ENCODE measurements at regions not wholly inside any gene's neighbourhood (a gene's known extent, or its start where the extent isn't known, plus 50 kb on each side); places are given as distances from the start of the nearest gene placed in this dataset.
"Not testable (repeated sequence)": the region's sequence is repeated elsewhere in the genome, so short reads cannot be mapped to it uniquely, and the experiment has no call there.

DNA sequence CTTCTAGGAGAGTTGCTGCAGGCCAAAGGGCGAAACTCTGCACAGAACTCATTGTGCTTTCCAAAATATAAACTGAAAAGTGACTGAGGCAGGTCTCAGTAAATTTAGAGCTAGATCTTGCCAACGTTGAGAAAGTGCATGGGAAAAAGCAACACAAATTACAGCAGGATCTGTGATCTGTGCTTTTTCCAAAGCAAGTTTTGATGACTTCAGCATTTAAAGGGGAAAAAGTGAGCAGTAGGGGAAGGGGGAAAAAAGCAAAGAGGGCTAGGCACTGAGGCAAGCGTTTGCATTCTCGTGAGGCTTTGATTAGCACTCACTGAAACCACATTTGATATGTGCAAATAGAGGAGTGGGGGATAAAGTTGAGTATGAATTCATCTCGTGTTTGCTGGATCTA is 351.5 kb upstream of the NPAP1 start:
- not testable (repeated sequence) for DNase-seq

DNA sequence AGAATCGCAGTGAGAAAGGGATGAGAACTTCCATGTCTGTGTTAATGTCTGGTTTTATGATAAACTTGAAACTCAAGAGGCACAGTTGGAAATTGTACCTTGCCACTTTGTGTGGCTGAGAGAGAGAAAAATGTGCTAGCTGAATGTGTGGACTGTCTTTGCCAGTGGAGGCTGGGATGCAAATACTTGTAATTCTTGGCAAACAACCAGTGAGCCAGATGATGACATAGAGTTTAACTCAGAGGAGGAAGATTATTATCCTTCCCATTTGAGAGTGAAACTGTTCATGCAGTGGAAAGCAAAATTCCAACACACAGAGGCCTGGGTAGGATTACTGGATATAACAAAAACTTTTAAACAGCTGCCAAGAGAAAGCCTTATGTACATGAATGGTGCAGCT is 349.1 kb upstream of the NPAP1 start:
- DNase-seq: not testable (repeated sequence)

- DNase-seq: not testable (repeated sequence)
These were observed 343.6 kb upstream of the NPAP1 start for GRCh38 chr15:24331964-24332363.

GRCh38 chr15:24341876-24342275 is 333.7 kb upstream of the NPAP1 start:
- DNase-seq: not testable (repeated sequence)

DNA sequence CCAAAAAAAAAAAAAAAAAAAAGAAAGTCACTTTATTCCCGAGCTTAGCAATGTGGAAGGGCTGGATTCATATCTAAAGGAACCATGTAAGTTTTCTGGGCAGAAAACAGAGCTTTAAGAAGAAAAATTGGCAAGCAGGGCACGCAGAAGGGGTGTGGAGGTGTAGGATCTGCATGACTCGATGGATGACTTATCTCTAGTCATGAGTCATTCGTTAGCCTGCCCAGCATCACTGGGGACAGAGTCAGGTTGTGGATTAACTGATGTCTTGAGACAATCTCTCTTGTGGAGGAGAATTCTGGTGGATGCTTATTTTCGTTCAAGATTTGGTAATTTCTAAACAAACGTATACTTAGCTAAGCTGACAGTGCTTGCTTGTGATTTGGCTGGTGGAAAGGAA is 322.8 kb upstream of the NPAP1 start:
- not testable (repeated sequence) for DNase-seq

DNA sequence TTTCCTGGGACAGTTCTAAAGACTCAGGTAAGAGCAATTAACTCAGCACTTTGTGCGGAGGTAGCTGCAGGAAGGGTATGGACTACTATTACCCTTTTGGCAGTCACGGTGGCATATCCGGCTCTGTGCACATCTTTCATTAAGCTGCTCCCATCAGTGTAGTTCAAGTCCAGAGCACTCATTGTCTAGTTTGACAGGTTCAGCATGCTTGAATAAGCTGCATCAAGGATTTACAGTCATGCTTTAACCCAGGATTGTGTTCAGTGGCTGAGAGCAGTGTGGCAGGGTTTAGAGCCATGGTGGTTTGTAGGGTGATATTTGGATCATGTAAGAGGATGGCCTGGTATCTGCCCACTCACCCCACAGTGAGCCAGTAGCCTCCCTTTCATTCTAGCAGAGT is 294.5 kb upstream of the NPAP1 start:
- not testable (repeated sequence) for DNase-seq

DNA sequence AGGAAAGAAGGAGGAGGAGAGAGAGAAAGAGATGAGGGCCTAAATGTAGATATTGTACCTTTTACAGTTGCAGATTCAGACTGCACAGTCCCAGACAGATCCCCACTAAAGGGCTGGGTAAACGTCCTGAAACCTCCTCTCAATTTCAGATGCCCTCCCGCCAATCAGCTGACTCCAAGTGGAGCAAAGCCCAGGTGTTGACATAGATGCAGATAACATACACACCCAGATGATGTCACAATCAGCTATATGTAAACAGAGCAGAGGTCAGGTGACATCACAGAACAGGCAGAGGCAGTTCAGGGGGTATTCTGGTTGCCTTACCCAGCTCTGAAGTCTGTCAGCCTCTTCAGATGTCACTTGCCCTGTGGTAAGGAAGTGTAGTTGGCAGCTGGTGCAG is 290.3 kb upstream of the NPAP1 start:
- not testable (repeated sequence) for DNase-seq

GRCh38 chr15:24394303-24394702 is 281.3 kb upstream of the NPAP1 start:
- DNase-seq: no peak

- DNase-seq: not testable (repeated sequence)
These were observed 262.9 kb upstream of the NPAP1 start for GRCh38 chr15:24412649-24413048.

DNA sequence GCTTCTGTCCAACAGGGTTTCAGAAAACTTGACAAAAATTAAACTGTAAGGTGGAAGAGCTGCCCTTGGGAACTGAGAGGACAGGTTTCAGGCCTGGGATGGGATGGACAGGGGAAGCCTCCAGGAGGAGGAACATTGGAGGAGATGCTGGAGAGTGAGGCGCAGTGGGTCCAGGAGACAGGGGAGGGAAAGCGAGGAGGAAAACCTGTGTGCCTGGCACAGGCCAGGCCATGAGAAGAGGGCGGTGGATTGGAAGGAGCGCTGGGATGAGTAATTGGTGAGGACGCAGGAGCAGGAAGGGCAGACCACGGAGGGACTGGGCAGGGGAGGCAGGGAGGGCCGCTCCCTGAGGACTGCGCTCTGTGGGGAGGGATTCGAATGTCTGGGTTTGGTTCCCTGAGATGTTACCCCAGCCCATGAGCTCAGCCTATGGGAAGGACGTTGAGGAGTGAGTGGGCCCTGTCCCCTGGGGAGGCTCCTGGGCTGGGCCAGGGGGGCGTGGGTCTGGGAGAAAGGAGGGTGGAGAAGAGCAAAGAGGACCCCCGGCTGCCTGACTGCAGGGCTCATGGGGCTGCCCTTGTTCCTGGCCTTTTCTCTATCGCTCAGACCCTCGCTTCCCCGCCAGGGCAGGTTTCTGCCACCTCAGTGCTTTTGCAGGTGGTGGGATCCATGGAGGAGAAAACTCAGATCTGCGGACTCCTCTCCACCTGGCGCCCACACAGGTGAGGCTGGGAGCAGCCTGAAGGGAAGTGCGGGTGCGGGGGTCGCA is 249.1 kb upstream of the NPAP1 start:
- DNase-seq: not testable (repeated sequence)

- DNase-seq: not testable (repeated sequence)
These were observed 248.5 kb upstream of the NPAP1 start for GRCh38 chr15:24427055-24427400.

DNA sequence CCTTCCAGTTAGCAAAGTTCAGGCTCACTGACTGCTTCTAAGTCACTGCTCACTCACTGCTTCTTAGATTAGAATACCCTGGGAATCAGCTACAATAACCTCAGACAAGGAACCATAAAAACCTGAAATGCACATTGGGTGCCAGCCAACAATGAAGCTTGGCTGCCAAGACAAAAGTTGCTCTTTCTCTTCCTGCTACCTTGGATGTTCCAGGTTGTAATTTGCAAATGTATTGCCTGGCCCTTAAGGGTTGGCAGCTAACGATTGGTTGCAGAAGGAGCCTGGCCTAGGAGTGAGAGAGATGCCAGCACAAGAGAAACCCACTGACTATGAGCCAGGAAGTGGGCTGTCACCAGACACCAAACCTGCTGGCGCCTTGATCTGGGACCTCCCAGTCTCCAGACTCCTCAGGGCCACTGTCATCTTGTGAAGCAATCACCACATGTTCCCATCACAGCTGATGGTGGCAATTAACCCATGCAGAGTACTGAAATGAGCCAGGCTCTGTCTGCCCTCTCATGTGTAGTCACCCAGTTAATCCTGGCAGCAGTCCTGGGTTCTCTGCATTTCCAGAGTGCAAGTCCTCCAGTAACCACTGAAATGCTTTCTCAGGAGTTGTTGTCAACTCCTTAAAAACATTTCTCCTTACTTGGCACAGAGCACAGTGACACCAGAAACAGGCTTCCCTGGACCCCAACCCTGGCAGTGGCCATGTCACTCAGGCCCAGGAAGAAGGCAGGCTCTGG is 240.3 kb upstream of the NPAP1 start:
- not testable (repeated sequence) for DNase-seq

GRCh38 chr15:24437270-24437669 is 238.3 kb upstream of the NPAP1 start:
- DNase-seq: not testable (repeated sequence)

DNA sequence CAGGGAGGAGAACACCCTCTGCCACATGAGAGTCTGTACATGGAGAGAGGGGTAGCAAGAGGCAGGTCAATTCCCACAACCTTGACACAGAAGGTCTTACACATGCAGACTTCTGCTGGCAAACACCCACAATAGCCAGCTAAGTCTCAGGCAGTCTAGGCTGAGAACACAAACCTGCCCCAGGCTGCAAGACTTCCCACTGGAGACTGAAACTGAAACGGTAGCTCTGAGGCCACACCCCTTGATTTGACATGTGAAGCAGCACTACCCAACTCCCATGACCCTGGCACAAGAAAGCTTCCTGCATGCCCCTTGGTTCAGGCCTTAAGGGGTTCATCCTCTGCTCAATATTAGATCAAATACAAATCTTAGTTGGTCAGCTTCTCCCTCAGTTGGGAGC is 237.8 kb upstream of the NPAP1 start:
- DNase-seq: not testable (repeated sequence)

- not testable (repeated sequence) for DNase-seq
These were observed 198.2 kb upstream of the NPAP1 start for GRCh38 chr15:24477107-24478025.

GRCh38 chr15:24485885-24486567 is 189.5 kb upstream of the NPAP1 start:
- not testable (repeated sequence) for DNase-seq

DNA sequence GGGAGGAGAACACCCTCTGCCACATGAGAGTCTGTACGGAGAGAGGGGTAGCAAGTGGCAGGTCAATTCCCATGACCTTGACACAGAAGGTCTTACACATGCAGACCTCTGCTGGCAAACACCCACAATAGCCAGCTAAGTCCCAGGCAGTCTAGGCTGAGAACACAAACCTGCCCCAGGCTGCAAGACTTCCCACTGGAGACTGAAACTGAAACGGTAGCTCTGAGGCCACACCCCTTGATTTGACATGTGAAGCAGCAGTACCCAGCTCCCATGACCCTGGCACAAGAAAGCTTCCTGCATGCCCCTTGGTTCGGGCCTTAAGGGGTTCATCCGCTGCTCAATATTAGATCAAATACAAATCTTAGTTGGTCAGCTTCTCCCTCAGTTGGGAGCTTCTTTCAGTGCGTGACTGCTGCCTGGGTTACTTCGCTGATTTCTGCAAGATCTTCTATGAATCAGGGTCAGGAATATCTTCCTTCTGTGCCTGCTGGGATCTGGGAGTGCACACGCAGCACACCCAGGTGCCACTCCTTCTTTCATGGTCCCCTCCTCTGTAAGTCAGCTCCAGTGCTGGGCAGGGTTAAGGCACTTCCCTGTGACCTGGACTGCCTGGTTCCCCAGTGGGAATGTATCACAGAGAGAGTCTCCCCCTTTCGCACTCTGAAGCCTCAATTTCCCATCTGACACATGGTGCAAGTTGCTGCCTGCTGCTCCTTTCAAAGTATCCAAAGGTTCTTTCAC is 187.2 kb upstream of the NPAP1 start:
- not testable (repeated sequence) for DNase-seq

- not testable (repeated sequence) for DNase-seq
These were observed 170.4 kb upstream of the NPAP1 start for GRCh38 chr15:24505216-24505615.

GRCh38 chr15:24509714-24510113 is 165.9 kb upstream of the NPAP1 start:
- not testable (repeated sequence) for DNase-seq

- not testable (repeated sequence) for DNase-seq
These were observed 164.0 kb upstream of the NPAP1 start for GRCh38 chr15:24511598-24511997.

DNA sequence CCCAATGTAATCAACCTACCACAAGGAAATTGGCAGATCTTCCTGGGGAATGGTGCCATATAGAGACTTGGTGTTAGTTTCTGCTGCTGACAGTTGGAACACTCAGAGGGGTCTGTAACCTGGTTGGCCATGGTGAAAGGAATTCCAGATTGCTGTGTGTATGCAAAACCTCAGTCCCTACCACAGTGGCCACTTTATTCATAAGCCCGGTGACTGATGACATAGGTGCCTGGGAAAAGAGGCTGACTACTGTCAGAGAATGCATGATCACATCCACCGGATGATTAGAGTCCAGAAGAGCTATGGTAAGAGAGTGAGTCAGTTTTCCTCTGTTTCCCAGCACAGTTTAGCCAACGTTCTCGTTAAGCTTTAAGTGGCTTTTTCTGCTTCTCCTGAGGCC is 156.8 kb upstream of the NPAP1 start:
- DNase-seq: not testable (repeated sequence)

- DNase-seq: not testable (repeated sequence)
These were observed 144.3 kb upstream of the NPAP1 start for GRCh38 chr15:24531235-24531634.
